SHP77 treated with DMSO at 0.1 percent for 48 hours (cell line): ENCODE measurements at regions not wholly inside any gene's neighbourhood (a gene's known extent, or its start where the extent isn't known, plus 50 kb on each side); places are given as distances from the start of the nearest gene placed in this dataset.

Experiments
- DNase-seq: peaks from one replicate; lab custom pipeline; 2025; lab: John Stamatoyannopoulos, UW

DNA sequence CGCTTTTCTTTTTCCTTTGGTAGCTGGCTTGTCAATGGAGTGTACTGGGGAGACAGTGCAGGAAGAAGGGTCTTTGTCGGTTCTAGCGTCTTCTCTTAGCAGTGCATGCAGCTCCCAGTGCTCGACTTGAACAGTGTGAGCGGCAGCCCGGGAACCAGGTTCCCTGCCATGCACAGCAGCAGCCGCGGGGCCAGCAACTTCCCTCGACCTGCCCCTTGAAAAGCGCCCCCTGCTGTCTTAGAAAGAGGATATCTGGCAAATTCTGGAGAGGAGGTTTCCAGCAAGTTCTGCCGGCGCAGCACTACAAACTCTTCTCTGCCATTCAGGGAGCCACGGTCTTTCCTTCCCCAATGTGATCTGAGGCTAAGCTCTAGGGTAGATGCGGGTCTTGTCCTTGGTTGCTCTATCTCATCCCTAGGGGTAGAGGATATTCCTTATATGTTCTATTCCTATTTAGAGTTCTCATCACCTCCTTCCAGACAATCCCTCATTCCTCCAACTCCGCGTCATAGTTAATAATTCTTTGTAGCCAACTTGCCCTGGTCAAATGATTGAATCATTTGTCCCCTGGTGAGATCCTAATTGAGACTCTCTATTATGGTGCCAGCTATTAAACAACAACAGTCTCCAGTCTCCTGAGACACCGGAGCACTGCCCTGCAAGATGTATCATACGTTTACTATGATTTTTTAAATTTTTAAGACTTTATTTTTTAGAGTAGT, 451.3 kb downstream of the PMP22 start:
- DNase-seq = no peak

DNA sequence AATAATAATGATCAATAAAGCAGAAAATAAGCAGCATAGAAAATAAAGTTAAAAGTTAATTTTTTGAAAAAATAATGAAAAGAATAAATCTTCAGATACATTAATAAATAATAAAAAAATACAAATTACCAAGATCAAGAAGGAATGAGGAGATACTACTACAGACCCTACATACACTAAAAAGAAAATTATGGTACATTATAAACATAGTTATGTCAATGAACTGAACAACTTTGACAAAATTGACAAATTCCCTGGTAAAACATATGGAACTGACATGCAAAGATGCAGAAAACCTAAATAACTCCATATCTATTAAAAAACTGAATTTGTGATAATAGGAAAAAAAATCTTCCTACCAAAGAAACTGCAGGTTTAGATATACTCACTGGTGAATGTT, 456.7 kb downstream of the PMP22 start:
- no peak for DNase-seq

DNA sequence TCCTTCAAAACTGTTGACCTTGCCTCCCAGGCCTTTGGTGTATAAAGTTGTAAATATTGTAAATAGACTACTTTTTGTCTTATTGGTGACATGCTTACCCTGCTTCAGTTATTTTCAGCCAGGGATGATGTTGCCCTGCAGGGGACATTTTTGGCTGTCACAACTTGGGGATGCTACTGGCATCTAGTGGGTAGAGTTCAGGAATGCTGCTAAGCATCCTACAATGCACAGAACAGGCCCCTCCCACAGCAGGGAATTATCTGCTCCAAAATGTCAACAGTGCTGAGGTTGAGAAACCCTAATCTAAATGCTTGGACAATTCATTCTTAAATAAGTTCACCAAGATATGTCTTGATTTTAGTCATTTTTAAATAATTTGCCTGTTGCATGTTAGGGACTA, 459.8 kb downstream of the PMP22 start:
- no peak for DNase-seq

DNA sequence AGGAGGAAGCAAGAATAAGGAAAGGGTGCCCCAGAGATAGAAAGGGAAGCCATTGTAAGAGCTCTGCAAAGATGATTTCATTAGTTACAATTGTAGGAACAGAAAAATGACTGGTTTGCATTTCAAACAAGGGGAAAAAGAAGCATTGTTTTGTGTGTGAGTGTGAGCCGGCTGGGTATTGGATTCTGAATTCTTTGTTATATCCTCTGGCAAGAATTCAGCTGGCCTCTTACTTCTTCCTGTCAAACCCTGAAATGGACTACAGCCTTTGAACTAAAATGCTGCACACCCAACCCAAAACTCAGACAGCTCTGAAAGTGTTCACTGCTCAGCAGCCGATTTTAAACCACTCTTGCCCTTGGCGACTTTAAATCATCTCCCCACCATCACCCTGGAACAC, 461.3 kb downstream of the PMP22 start:
- no peak for DNase-seq

DNA sequence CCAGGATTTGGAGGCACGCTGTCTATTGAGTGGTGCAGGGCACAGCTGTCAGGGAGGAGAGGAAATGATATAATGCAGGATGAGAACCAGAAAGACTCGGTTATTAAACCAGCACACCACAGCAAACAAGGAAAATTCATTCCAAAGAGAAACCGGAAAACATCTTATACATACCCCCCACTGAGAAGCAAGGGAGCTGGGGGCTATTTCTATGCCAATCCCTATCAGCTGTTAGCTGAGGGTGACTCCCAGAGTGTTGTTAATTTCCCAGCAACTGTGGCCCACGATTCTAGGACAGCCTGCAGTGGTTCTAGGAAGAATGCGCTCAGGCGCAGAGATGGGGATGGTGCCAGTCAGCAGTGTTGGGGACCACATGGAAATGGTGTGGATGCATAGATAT, 467.3 kb downstream of the PMP22 start:
- no peak for DNase-seq

DNA sequence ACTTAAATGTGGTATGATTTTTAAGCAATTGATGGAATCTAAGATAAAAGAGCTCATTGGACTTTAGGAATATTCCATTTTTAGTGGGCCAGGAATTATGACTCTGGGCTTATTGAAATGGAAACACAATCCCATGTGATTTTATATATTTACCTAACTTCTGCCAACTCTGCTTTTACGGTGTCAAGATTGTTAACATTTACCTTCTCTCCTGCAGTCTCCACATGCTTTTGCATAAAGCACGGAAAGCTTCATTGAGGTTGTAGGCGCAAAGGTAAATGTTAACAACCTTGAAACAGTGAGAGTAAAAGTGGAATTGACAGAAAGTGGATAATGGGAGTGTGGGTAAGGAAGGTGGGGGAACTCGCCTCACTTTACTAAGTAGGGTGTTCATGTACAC, 468.1 kb downstream of the PMP22 start:
- no peak for DNase-seq

DNA sequence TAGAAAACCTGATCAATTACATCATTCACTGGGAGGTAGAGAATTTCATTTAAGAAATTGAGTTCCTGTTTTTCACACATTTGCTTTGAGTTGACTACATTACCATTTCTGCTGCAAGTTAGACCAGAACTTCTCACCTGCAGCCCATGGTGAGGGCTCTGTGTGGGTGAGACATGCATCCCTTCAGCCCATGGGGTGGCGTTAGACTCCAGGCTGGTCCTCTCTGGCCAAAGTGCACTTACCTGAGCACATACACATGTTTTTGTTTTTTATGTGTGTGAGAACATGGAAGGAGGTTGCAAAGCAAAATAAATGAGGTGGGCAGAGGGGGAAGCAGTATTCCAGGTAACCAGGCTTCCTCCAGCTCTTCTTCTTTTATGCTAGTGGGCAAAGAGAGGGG, 470.2 kb downstream of the PMP22 start:
- no peak for DNase-seq

DNA sequence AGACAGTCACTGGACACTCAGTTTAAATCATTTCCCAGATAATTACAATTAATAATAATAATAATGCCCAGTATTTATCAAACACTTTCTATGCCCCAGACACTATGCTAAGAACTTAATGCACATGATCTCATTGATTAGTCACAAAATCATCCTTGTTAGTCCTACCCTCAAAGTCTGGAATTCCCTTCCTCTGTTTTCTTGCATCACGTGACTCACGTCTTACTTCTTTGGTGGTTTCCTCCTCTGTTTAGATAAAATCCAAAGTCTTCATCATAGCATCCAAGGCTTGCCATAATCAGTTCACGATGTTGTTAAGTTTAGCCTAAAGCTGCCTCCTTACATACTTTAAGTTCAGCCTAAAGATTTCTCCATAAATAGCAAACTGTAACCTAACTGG, 471.9 kb downstream of the PMP22 start:
- DNase-seq = no peak

DNA sequence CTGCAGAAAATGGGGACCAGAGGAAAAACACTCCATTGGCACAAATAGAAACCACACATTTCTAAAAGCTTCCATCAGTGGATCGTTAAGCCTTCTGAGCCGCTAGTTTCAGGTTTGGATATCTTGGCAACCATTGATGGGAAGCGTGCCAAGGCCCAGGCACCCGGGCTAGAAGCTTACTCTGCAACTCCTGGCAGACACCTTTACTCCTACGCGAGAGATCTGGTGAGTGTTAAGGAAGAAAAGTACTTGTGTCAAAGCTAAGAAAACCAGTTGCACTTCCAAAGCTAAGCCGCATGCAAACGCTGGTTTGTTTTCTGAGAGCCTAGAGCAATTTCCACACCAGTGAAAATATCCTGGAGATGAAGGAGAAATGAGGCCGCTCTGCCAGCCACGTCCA, 472.4 kb downstream of the PMP22 start:
- no peak for DNase-seq

DNA sequence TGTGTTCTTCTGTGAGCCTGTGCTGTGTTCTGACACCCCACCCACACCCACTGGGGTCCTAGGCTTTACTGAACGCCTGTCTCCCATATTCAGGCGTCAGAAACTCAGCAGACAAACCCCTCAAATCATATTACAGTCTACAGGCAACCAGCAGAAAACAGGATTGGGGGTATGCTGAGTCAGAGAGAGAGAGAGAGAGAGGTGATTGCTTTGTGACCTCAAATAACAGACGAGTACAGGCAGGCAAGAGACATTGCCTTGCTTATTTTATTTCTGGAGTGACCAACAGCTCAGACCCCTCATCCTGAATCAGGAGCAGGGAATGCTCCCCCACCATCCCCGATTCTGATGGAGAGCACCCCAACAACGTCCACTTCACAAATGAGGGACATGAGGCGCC, 473.9 kb downstream of the PMP22 start:
- DNase-seq = no peak

DNA sequence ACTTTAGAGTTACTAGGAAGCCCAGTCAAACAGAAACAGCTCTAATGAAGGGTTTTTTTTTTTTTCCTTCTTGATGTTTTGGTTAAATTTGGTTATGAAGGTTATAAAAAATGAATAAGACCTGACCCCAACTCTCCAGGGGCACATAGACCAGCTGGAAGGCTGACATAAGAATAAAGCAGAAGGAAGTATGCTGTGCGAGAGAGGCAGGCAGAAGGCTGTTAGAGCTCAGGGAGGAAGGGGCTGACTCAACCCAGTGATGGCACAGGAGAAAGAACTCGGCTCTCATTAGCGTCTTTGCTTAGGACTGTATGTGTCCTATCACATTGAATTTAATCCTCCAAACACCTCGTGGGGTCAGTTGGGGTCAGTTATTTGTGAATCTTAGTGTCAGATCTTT, 474.6 kb downstream of the PMP22 start:
- DNase-seq = no peak

DNA sequence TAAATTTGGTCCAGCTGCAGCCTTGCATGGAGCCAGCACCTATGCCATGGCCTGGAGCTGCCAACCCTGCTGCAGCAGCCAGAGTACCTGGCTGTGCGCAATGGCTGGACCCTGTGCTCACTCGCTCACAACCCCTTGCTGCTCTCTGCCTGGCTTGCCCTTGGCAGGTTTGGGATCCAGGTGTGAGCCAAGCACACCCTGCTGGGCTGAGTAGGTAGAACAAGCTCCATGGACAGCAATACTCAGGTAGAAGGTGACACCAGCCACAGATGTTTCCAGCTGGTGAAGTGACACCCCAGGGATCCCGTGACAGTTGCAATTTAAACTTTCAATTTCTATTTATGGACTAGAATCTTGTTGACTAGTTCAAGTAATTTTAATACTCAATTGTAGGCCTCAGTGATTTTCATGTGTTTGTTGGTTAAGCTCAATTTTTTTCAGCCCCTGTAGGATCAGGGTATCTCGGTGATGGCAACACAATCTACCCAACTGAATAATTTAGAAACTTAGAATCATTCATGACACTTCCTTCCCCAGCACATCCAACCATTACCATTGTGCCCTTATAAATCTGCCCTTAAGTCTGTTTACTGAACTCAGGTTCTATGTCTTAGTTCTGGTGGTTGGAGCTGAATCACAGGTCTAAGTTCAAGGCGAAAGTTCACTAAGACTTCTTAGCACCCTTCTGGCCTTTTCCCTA, 480.0 kb downstream of the PMP22 start:
- no peak for DNase-seq

DNA sequence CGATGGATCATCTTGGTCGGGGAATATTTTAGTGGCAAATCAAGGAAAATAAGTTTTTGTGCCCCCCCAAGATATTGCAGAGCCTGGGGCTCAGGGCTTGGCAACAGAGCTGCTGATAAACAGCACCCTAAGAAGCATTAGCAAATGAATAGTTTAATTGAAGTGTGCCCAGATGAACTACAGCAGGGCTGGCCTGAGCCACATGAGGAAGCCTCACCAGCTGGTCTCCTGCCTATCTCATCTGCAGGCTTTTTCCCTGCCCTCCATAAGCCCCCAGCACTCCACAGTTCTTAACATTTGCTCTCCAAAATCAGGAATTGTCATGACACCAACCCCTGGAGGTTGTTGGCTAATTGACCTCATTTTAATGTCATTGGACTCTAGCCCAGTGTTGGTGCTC, 480.2 kb downstream of the HS3ST3B1 start:
- no peak for DNase-seq

DNA sequence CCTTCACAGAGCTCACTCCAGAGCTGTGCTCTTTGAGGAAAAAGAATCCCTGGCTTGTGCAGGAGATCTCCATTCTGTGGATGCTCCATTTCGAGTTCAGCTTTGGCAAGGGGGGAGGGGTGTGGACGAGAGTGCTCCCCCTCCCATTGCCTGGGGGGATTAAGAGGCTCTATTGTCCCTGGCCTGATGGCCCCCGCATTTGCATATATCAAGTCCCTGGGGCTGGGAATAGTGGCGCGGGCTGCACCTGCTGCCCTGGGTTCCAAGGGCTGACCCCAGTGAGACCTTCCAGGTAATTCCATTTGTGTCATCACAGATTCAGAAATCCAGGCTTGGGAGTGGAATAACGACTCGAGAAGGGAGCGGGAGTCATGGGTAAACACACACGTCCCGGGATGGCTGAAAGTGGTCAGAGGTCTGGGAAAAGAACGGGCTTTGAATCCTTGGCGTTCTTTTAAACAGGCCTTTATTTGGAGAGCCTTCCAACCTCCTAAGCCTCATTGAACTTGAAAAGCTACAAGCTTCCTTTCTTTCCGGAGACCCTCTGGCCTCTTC, 479.3 kb downstream of the HS3ST3B1 start:
- no peak for DNase-seq

DNA sequence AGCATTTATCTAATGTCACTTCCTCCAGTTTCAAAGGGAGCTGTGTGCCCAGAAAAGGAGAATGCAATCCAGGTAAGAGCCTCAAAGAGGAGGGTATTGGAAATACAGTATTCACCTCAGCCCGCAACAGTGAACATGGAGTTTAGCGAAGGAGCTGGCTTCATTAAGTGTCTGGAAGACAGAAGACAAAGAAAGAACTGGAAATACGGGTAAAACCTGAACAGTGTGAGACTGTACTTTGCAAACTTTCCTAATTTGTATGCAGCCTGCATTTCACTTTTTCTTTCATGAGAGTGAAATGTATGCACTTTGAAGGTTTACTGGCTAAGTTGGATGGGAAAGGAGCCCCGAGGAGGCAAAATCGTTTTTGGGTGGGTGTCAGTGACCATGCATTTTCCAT, 478.4 kb downstream of the HS3ST3B1 start:
- DNase-seq = no peak

DNA sequence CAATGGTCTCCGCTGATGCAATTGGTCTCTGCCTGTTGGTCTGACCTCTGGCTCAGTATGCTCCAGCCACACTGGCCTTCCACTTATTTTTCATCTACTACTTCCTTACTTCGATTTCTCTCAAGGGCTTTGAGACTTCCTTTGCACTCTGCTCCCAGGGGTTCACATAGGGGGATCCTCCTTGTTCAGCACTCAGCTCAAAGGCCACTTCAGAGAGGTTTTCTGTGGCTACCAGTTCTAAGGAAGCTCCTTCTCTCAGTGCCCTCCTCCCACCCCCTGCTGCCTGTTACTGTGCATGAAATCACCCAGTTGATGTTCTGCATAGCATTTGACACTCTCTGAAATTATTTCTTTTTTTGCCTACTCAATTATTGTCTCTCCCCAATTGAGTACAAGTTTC, 476.4 kb downstream of the HS3ST3B1 start:
- no peak for DNase-seq

DNA sequence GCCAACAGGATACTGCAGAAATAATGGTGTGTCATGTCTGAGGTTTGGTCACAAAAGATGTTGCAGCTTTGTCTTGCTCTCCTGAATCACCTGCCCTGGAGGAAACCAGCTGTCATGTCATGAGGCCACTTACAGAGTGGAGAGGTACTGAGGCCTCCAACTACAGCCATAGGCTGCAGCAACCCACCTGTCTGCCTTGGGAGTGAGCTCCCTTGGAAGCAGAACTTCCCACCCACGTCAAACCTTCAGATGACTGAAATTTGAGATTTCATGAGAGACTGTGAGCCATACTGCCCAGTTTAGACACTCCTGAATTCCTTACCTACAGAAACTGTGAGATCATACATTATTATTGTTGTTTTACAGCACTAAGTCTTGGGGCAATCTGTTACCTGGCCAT, 475.9 kb downstream of the HS3ST3B1 start:
- DNase-seq = no peak

DNA sequence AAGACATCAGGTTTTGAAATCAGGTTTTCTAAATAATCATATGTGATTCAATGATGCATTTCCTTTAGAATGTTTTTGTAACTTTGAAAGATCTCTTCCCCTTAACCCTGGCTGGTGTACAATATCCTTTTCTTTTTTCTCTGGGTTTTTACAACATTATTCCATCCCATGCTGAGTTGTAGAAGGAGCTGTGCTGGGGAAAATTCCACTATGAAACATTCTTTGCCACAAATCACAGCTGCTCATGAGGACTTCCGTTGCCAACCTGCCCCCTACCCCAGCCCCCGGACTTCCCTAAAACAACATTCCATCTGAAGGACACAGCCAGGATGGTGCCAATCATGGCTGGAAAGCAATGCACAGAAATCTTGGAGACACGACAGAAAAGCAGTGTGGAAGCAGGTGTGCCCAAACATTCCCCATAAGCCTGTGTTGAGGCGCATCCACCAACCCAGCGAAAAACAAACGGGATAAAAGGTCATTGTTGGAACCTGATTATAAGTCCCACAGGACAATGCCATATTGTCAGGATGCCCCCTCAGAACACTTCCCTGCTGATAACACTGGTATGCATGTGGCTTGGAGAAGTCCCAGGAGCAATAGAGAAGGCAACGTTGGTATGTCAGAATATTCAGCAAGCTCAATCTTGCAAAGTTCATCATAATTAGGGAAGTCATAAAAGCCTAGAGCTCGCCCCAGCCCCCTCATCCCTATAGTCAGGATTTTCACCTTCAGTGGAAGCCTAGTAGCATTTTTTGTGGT, 475.0 kb downstream of the HS3ST3B1 start:
- no peak for DNase-seq

DNA sequence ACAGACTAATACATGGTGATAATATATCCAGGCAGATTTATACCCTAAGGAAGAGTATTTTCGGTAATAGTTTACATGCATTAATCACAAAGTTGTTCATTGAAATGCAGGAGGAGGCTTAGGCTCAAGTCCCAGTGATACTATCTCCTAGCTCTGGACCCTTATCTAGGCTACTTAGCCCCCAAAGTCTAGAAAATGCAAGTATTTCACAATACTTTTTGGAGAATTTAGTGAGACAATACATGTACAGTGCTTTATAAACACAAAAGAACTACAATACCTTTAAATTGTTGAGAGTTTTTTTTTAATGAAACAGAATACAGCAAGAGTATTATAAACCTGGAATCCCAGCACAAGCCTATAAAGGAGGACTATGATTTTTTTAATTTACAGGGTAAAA, 473.9 kb downstream of the HS3ST3B1 start:
- no peak for DNase-seq

DNA sequence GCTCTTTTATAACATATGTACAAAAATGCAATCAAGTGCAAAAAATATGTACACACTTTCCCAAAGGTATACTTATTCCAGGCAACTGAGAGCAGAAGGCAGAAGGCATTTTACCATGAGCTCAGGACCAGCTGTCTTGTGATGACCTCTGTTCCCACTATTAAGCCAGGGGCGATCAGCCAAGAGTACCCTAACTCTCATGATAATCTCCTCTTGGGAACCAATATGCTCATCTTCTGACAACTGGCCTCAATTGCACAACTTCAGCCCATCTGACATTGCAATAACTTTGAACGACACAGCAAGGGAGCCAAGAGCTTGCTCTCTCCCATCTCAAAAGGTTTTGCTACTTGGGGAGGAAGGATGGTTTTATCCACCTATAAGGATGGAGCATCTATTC, 471.9 kb downstream of the HS3ST3B1 start:
- DNase-seq = no peak

DNA sequence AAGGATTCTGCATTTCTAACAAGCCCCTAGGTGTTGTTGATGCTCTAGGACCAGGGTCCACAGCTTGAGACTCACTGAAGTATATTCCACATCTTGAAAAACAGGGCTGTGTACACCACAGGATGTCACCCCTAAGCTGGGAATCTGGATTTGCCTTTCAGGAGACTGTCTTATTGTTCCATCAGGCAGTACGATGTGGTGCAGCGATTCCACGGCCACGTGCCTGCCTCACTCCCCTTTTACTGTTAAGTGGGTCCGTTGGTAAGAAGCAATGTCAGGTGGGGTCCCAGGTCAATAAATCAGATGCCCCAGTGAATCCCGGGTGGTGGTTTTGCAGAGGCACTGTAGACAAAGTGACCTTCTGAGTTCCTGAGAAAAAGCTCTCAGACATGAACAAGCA, 470.7 kb downstream of the HS3ST3B1 start:
- no peak for DNase-seq

DNA sequence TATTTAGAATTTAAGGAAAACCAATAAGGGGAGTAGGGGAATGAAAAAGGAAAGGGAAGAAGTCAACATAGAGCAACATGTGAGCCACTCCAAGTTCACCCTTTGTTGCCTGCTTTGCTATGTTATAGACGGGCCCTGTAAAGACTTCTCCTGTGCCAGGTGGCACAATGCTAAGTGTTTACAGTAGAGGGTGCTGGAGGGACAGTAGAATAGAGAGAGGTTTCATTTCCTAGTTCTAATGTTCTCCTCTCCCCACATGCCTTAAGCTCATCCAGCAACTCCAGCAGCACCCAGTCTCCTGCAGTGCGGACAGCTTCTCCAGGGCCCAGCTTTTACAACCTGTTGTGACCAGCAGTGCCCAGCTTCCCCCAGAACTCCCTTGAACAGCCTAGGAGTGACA, 468.0 kb downstream of the HS3ST3B1 start:
- DNase-seq = no peak
